Endodermal cell (in vitro differentiated cells): ENCODE measurements at regions not wholly inside any gene's neighbourhood (a gene's known extent, or its start where the extent isn't known, plus 50 kb on each side); places are given as distances from the start of the nearest gene placed in this dataset.

Experiments used
- DNase-seq: peaks from one replicate; pipeline ENCODE4 v3.0.0-alpha.2; 2017
- H3K27ac ChIP-seq: 2 replicates; pipeline ENCODE4 v1.5.1; 2013; ENCODE audit warnings: mild to moderate bottlenecking, low read depth, low read length, moderate library complexity
- H3K27me3 ChIP-seq: 2 replicates; pipeline ENCODE4 v1.6.1; 2013; ENCODE audit warnings: mild to moderate bottlenecking, low read length, moderate library complexity; ENCODE audit not compliant: insufficient read depth, control insufficient read depth, poor library complexity, severe bottlenecking
- H3K36me3 ChIP-seq: 2 replicates; pipeline ENCODE4 v1.7.0; 2013; ENCODE audit warnings: mild to moderate bottlenecking, low read length, moderate library complexity; ENCODE audit not compliant: control insufficient read depth, insufficient read depth
- H3K4me1 ChIP-seq: one replicate; pipeline ENCODE4 v1.7.0; 2013; ENCODE audit warnings: low read length; ENCODE audit not compliant: control insufficient read depth, insufficient read depth
- H3K4me3 ChIP-seq: 2 replicates; pipeline ENCODE4 v1.5.1; 2013; ENCODE audit warnings: mild to moderate bottlenecking, low read length, moderate library complexity
- H3K9ac ChIP-seq: 2 replicates; pipeline ENCODE4 v1.6.1; 2013; ENCODE audit warnings: mild to moderate bottlenecking, low read length, moderate library complexity; ENCODE audit not compliant: poor library complexity, severe bottlenecking; ENCODE audit errors: extremely low read depth
- H3K9me3 ChIP-seq: 2 replicates; pipeline ENCODE4 v1.6.1; 2013; ENCODE audit warnings: mild to moderate bottlenecking, low read length, moderate library complexity; ENCODE audit not compliant: control insufficient read depth
- H3K27ac Mint-ChIP-seq: 2 replicates; pipeline ENCODE4 v1.8.0; 2020; ENCODE audit warnings: mixed read lengths
- H3K27me3 Mint-ChIP-seq: 2 replicates; pipeline ENCODE4 v1.8.0; 2021; ENCODE audit warnings: mild to moderate bottlenecking, mixed read lengths; ENCODE audit not compliant: insufficient read depth
- H3K36me3 Mint-ChIP-seq: 2 replicates; pipeline ENCODE4 v1.8.0; 2020; ENCODE audit warnings: low read depth, mixed read lengths
- H3K4me1 Mint-ChIP-seq: 2 replicates; pipeline ENCODE4 v1.8.0; 2020; ENCODE audit warnings: mixed read lengths
- H3K4me3 Mint-ChIP-seq: 2 replicates; pipeline ENCODE4 v1.8.0; 2020; ENCODE audit warnings: mild to moderate bottlenecking, moderate library complexity, mixed read lengths
- H3K9me3 Mint-ChIP-seq: 2 replicates; pipeline ENCODE4 v1.8.0; 2020; ENCODE audit warnings: mild to moderate bottlenecking, mixed read lengths
- CTCF ChIP-seq: fragments of 200-600 bp; sonication (generic); conservative IDR thresholded peaks from 2 replicates; pipeline ENCODE4 v1.5.0; 2021; ENCODE audit warnings: antibody characterized with exemption, mild to moderate bottlenecking
- WGBS, 2 experiments: methylation state at CpG; one replicate each; pipeline versions ENCODE4 v1.1.5 to v1.1.7; 2013; ENCODE audit warnings: missing lambda C conversion rate in 2 of 2, mixed read lengths in 1 of 2; ENCODE audit not compliant: insufficient coverage in 1 of 2, insufficient read length in 1 of 2; 5-methylcytosine and 5-hydroxymethylcytosine counted together

GRCh38 chr5:117701062-117701461, 1126.4 kb upstream of the SEMA6A start:
- Histone ChIP-seq H3K9me3 (no peaks in the 10 kb centered on the region), H3K27me3 (no peaks in the 10 kb centered on the region), H3K27ac (no peak overlapping the region), H3K4me3 (no peak overlapping the region), H3K9ac (no peak overlapping the region), H3K36me3 (no peaks in the 10 kb centered on the region), H3K4me1 (no peaks in the 10 kb centered on the region)
- Mint-ChIP-seq H3K36me3 (no peaks in the 10 kb centered on the region), H3K9me3 (no peaks in the 10 kb centered on the region), H3K4me1 (no peaks in the 10 kb centered on the region), H3K27ac (no peak overlapping the region), H3K27me3 (no peaks in the 10 kb centered on the region), H3K4me3 (no peak overlapping the region)
- no peak for TF ChIP-seq CTCF
- DNase-seq: no peak
- WGBS, 2 experiments: 75% methylated on average over 1 of the region's 1 CpG; no CpG with 5 or more reads in 1 of the 2 experiments

GRCh38 chr5:117692606-117693005, 1118.0 kb upstream of the SEMA6A start:
- WGBS, 2 experiments: 100% methylated on average over 1 of the region's 1 CpG; no CpG with 5 or more reads in 1 of the 2 experiments
- Histone ChIP-seq H3K36me3 (no peaks in the 10 kb centered on the region), H3K4me1 (no peaks in the 10 kb centered on the region), H3K27ac (no peak overlapping the region), H3K27me3 (no peaks in the 10 kb centered on the region), H3K9ac (no peak overlapping the region), H3K4me3 (no peak overlapping the region), H3K9me3 (no peaks in the 10 kb centered on the region)
- Mint-ChIP-seq H3K4me1 (no peaks in the 10 kb centered on the region), H3K27me3 (no peaks in the 10 kb centered on the region), H3K27ac (no peak overlapping the region), H3K36me3 (no peaks in the 10 kb centered on the region), H3K4me3 (no peak overlapping the region), H3K9me3 (no peaks in the 10 kb centered on the region)
- DNase-seq: no peak
- no peak for TF ChIP-seq CTCF

- Histone ChIP-seq H3K4me1 (no peaks in the 10 kb centered on the region), H3K36me3 (no peaks in the 10 kb centered on the region), H3K9ac (no peak overlapping the region), H3K27ac (no peak overlapping the region), H3K27me3 (no peaks in the 10 kb centered on the region), H3K9me3 (no peaks in the 10 kb centered on the region), H3K4me3 (no peak overlapping the region)
- 91 to 100% methylated on average over 1 to 4 of the region's 5 CpGs for WGBS, 2 experiments
- H3K4me1 Mint-ChIP-seq: no peaks in the 10 kb centered on the region
- TF ChIP-seq CTCF: no peak
- H3K4me3 Mint-ChIP-seq: no peak overlapping the region
- DNase-seq: no peak
- no peaks in the 10 kb centered on the region for H3K36me3 Mint-ChIP-seq
- H3K9me3 Mint-ChIP-seq: no peaks in the 10 kb centered on the region
- no peak overlapping the region for H3K27ac Mint-ChIP-seq
- H3K27me3 Mint-ChIP-seq: no peaks in the 10 kb centered on the region
Observed at GRCh38 chr5:117691081-117691870, 1116.7 kb upstream of the SEMA6A start.
